AG09309 (cell line): ENCODE measurements at regions not wholly inside any gene's neighbourhood (a gene's known extent, or its start where the extent isn't known, plus 50 kb on each side); places are given as distances from the start of the nearest gene placed in this dataset.

ENCODE experiments used
- DNase-seq: peaks from one replicate; pipeline ENCODE4 v3.0.0-alpha.2; 2010; ENCODE audit warnings: low read depth
- H3K4me3 ChIP-seq: 2 replicates; pipeline ENCODE4 v1.5.1; 2011; ENCODE audit warnings: mild to moderate bottlenecking, low read depth, low read length, moderate library complexity; ENCODE audit not compliant: control insufficient read depth
- CTCF ChIP-seq: IDR thresholded peaks from 2 replicates; pipeline ENCODE4 v1.5.1; 2011; ENCODE audit warnings: mild to moderate bottlenecking, low read depth, low read length, inconsistent platforms; ENCODE audit not compliant: insufficient read depth, control insufficient read depth; ENCODE audit errors: missing control alignments

GRCh38 chr1:238201992-238202391 lies 311.3 kb upstream of the ZP4 start:
- DNase-seq: no peak
- TF ChIP-seq CTCF: no peak
- no peak overlapping the region for H3K4me3 ChIP-seq

- H3K4me3 ChIP-seq: no peak overlapping the region
- DNase-seq: no peak
- TF ChIP-seq CTCF: no peak
These were observed 308.6 kb upstream of the ZP4 start for GRCh38 chr1:238199325-238199724.

- no peak for TF ChIP-seq CTCF
- no peak overlapping the region for H3K4me3 ChIP-seq
- no peak for DNase-seq
These were observed 305.8 kb upstream of the ZP4 start for GRCh38 chr1:238196516-238196915.

- no peak for TF ChIP-seq CTCF
- H3K4me3 ChIP-seq: no peak overlapping the region
- DNase-seq: no peak
These were observed 300.4 kb upstream of the ZP4 start for GRCh38 chr1:238191170-238191569.

GRCh38 chr1:238187575-238187949 lies 296.8 kb upstream of the ZP4 start:
- DNase-seq: no peak
- no peak overlapping the region for H3K4me3 ChIP-seq
- no peak for TF ChIP-seq CTCF

- TF ChIP-seq CTCF: no peak
- no peak for DNase-seq
- H3K4me3 ChIP-seq: no peak overlapping the region
These were observed 296.3 kb upstream of the ZP4 start for GRCh38 chr1:238186887-238187574.
